IPS-18a (cell line): ENCODE measurements at regions not wholly inside any gene's neighbourhood (a gene's known extent, or its start where the extent isn't known, plus 50 kb on each side); places are given as distances from the start of the nearest gene placed in this dataset.
"Not testable (repeated sequence)": the region's sequence is repeated elsewhere in the genome, so short reads cannot be mapped to it uniquely, and the experiment has no call there.

Experiments used
- H3K27ac ChIP-seq: one replicate; pipeline ENCODE4 v1.5.1; 2013; ENCODE audit warnings: low read length
- H3K27me3 ChIP-seq: one replicate; pipeline ENCODE4 v1.6.1; 2013; ENCODE audit warnings: mild to moderate bottlenecking, low read length; ENCODE audit not compliant: control insufficient read depth, insufficient read depth
- H3K36me3 ChIP-seq: one replicate; pipeline ENCODE4 v1.6.1; 2013; ENCODE audit warnings: low read depth, low read length; ENCODE audit not compliant: control insufficient read depth
- H3K4me1 ChIP-seq: one replicate; pipeline ENCODE4 v1.6.1; 2013; ENCODE audit warnings: low read depth, low read length; ENCODE audit not compliant: control insufficient read depth
- H3K4me3 ChIP-seq: one replicate; pipeline ENCODE4 v1.5.1; 2013; ENCODE audit warnings: low read length
- H3K9ac ChIP-seq: one replicate; pipeline ENCODE4 v1.6.1; 2013; ENCODE audit warnings: mild to moderate bottlenecking, low read length, moderate library complexity
- H3K9me3 ChIP-seq: one replicate; pipeline ENCODE4 v1.6.1; 2013; ENCODE audit warnings: low read depth, low read length; ENCODE audit not compliant: control insufficient read depth

DNA sequence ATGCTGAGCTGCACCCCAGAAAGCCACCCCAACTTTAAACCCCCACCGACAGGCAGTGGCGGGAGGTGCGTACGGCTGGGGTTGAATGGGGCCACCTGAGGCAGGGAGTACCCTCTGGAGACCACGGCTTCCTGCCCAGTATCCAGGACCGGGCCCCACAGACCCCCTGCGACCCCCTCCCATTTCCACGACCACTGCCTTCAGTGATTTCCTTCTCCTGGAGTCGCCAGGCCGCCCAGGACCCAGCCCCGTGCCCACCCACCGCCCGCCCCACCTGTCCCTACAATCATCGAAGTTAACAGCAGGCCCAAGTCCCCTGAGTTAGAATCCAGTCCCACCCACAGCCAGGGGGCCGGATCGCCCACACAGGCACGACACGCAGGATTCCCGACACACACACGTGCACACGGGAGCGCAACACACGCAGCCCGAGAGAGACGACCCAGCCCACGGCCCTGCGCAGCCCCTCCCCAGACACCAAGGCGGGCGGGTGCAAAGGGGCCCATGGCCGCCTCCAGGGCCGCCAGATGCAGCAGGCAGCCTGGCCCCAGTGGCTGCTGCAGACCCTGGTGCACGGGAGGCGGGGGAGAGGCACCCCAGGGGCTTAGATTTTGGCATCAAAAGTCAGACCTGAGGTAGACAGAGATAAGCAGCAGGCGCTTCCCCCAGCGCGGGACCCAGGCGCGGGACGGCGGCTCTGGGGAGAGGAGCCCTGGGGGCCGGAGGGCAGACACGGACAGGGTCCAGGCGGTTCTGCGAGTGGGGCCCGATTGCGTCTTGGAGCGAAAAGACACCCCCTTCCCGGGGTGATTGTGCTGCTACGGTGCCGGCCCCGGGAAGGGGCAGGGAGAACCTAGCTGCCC lies 104.8 kb downstream of the SPATA31A6 start:
- not testable (repeated sequence) for H3K4me3 ChIP-seq, H3K4me1 ChIP-seq, H3K9ac ChIP-seq, H3K27ac ChIP-seq, H3K36me3 ChIP-seq, H3K9me3 ChIP-seq, H3K27me3 ChIP-seq

DNA sequence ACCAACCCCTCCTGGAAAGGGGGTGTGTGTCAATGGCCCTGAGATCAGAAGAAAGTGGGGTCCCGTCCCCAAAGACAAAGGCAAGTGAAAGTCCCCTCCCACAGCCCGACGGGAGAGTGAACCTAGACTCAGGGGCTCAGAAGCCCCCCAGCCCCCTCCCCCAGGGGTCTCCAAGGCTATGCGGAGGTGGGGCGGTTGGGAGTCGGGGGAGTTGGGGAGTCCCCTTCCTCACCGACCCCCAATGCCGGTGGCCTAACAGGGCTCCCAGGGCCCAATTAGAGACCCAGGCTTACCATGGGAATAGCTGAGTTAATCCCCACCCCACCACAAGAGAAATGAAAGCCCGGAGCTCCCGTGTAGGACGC lies 105.4 kb downstream of the SPATA31A6 start:
- not testable (repeated sequence) for H3K4me1 ChIP-seq, H3K9ac ChIP-seq, H3K27ac ChIP-seq, H3K27me3 ChIP-seq, H3K36me3 ChIP-seq, H3K4me3 ChIP-seq, H3K9me3 ChIP-seq

DNA sequence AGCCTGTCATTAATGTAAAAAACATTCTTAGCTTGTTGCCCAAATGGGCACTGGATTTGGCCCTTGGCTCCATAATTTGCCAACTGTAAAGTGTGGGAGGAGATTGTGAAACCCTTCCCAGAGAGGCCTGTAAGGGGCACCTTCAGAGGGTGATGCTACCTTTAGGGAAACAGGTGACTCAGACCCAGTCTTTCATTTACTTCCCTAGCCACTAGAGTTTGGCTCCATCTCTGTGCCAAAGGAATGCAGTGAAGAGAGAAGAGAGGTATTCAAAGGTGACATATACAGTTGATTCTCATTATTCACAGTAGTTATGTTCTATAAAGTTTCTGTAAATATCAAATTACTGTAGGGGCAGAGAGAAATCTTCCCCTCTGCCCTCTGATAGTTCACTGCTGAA lies 116.7 kb downstream of the SPATA31A6 start:
- not testable (repeated sequence) for H3K4me1 ChIP-seq, H3K9ac ChIP-seq, H3K27ac ChIP-seq, H3K9me3 ChIP-seq, H3K36me3 ChIP-seq, H3K4me3 ChIP-seq, H3K27me3 ChIP-seq

DNA sequence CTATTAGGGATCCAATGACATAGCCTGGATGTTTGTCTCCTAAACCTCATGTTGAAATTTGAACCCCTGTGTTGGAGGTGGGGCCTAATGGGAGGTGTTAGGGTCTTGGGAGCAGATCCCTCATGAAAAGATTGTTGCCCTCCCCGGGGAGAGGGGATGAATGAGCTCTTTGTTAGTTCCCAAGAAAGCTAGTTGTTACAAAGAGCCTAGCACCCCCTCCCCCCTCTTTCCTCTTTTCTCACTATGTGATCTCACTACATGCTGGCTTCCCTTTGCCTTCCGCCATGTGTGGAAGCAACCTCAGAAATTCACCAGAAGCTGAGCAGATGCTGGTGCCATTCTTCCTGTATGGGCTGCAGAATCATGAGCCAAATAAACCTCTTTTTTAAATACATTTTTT lies 123.2 kb downstream of the SPATA31A6 start:
- peak overlapping the region; percentile 37 for H3K4me3 ChIP-seq
- H3K36me3 ChIP-seq, H3K27ac ChIP-seq, H3K27me3 ChIP-seq, H3K9me3 ChIP-seq: not testable (repeated sequence)
- H3K4me1 ChIP-seq, result peaks cover 13% of the 10 kb centered on the region
- peak overlapping the region; percentile 42 for H3K9ac ChIP-seq

DNA sequence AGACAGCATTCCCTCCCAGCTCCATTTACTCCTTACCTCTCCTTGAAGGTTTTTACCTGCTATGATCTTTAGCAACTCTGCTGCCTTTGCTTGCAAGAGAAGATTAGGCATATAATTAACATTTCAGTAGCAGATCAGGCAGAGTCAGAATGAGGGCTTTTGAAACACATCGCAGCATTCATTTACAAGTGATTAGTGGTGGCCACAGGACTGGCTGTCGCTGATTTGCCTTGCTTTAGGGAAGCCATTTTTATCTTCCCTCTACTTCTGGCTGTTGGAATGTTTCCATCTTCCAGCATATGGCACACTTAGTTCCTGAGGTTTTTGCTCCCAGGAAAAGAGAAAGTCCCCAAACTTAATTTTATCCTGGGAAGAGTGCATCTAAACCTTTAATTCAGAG lies 124.0 kb downstream of the SPATA31A6 start:
- Histone ChIP-seq H3K4me3 (peak overlapping the region; percentile 37), H3K9ac (peak overlapping the region; percentile 42), H3K4me1 (peaks cover 13% of the 10 kb centered on the region)
- not testable (repeated sequence) for H3K9me3 ChIP-seq, H3K27ac ChIP-seq, H3K36me3 ChIP-seq, H3K27me3 ChIP-seq

DNA sequence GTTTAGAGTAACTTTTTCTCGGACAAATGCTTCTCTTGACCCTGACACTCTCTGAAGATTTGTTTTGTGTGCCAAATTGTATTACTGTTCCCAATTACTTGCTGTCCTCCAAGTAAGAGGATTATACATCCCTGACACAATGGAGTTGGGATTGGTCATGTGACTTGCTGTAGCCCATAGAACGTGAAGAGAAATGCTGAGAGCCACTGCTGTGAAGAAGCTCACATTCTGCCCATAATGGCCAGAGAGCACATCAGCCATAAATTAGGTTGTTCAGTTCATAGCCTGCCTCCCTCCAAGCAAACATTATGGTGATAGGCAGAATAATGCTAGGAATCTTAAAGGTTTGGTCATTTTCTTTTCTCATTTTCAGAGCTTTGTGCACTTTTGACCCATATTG lies 127.5 kb downstream of the SPATA31A6 start:
- not testable (repeated sequence) for H3K36me3 ChIP-seq, H3K27ac ChIP-seq, H3K9ac ChIP-seq, H3K27me3 ChIP-seq, H3K4me1 ChIP-seq, H3K9me3 ChIP-seq, H3K4me3 ChIP-seq

DNA sequence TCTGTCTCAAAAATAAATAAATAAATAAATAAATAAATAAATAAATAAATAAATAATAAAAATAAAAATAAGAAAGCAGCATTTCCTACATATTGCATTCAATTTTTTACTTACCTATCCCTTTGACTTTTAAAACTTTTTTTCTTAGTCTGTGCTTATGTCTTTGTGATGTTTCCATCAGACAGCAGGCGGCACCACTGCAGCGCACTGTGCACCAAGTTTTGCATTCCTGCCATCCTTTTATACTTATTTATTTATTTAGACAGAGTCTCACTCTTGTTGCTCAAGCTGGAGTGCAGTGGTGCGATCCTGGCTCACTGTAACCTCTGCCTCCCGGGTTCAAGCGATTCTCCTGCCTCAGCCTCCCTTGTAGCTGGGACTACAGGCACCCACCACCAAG lies 132.6 kb downstream of the SPATA31A6 start:
- not testable (repeated sequence) for H3K9ac ChIP-seq, H3K4me3 ChIP-seq, H3K4me1 ChIP-seq, H3K27me3 ChIP-seq, H3K9me3 ChIP-seq, H3K36me3 ChIP-seq, H3K27ac ChIP-seq

DNA sequence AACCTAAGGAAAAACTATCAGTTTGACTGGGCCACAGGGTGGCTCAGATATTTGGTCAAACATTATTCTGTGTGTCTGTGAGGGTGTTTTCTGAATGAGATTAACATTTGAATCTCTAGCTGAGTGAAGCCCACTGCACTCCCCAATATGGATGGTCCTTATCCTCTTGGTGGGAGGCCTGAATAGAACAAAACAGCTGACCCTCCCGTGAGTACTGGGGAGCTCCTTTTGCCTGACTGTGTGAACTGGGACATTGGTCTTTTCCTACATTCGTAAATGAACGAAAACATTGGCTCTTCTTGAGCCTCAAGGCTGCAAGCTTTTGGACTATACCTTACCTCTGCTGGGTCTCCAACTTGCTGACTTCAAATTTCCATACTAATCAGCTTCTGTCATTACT lies 134.2 kb downstream of the SPATA31A6 start:
- H3K4me3 ChIP-seq, H3K36me3 ChIP-seq, H3K9me3 ChIP-seq, H3K9ac ChIP-seq, H3K27me3 ChIP-seq, H3K4me1 ChIP-seq, H3K27ac ChIP-seq: not testable (repeated sequence)

DNA sequence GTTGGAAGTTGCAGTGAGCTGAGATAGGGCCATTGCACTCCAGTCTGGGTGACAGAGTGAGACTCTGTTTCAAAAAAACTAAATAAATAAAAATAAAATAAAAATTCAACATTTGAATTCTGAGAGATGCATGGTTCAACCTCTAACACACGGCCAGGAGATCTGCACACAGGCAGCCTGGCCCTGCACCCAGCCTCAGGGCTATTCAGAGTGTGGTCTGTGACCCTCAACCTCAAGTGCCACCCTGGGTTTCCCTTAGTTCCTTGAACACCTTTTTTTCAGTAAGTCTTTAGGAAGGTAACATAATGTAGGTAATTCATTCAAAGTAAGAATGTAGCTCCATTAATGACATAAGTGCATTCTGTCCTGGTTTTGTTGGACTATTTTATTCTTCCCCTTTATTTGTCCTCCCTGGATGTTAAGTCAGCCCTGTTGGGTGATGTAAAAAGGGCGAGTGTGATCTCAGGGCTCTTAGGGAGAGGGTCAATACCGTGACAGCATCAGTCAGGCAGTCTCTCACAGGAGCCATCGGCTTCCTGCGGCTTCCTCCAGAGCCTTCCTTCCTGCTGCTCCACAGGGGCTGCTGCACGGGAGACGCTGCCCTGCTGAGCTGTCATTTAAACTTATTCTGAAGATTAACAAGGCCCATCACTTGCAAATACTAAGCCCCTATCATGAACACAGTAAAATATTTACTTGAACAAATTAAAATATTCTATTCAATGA lies 139.8 kb downstream of the SPATA31A6 start:
- not testable (repeated sequence) for H3K36me3 ChIP-seq
- peaks cover 20% of the 10 kb centered on the region for H3K4me1 ChIP-seq

DNA sequence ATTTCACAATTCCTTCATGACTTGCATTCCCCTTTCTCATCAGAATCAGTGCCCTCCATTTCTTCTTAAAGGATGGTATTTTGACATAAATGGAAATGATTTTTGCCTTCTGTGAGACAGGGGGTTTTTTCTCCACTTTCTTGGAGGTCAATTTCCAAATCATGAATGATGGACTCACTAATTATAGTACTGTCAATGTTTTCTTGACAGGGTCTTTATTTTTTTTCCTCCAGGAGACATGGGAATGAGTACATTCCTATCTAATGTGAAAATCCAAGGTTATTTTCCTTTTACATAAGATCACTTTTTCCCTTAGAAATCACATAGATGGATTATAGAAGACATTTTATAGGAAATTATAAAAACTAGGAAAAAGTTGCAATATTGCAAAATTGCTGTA lies 141.7 kb downstream of the SPATA31A6 start:
- H3K27me3 ChIP-seq, H3K9me3 ChIP-seq, H3K4me3 ChIP-seq: not testable (repeated sequence)

More for the DNA sequence above, 139.8 kb downstream of the SPATA31A6 start:
- not testable (repeated sequence) for H3K9ac ChIP-seq, H3K4me3 ChIP-seq, H3K27ac ChIP-seq, H3K9me3 ChIP-seq, H3K27me3 ChIP-seq

DNA sequence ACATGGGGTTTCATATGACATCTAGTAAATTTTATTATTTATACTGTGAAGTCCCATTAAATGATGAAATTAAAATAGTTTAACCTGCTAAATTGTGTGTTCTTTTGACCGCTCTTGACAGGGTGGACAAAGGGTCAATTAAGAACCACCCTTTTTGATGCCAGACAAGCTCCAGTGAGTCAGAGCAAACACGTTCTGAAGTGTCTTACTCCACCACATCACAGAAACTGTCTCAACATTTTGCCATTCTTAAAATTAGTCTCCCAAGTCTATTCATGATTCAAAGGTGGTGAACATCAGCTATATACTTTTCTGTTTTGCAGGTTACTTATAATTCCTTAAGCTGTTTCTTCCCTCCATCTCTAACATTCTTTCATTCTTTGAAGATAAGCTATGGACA lies 142.1 kb downstream of the SPATA31A6 start:
- H3K4me3 ChIP-seq, H3K9me3 ChIP-seq, H3K9ac ChIP-seq, H3K27ac ChIP-seq, H3K27me3 ChIP-seq, H3K36me3 ChIP-seq: not testable (repeated sequence)
- H3K4me1 ChIP-seq, result peaks cover 25% of the 10 kb centered on the region

More for the DNA sequence above, 141.7 kb downstream of the SPATA31A6 start:
- not testable (repeated sequence) for H3K9ac ChIP-seq, H3K27ac ChIP-seq, H3K36me3 ChIP-seq
- H3K4me1 ChIP-seq, result peaks cover 22% of the 10 kb centered on the region

DNA sequence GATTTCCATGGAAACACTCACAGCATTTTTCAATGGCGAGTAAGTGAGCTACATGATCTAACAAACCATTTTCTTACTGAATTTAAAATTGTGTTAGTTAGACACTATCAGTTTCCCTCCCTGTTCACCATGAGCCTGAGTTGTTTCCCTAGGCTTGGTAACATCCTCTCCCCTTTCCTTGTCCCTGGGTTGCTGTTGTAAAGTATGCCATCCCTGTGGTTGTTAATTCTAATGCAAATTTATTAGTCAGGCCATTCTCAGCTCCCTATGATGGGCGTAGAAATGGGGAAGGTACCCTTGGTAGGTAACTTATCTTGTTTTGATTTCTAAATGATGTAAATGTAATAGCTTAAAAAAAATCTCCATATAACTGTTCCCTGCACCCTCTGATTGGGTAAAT lies 143.0 kb downstream of the SPATA31A6 start:
- not testable (repeated sequence) for H3K27me3 ChIP-seq, H3K9ac ChIP-seq, H3K27ac ChIP-seq, H3K36me3 ChIP-seq, H3K9me3 ChIP-seq, H3K4me3 ChIP-seq
- peaks cover 26% of the 10 kb centered on the region for H3K4me1 ChIP-seq
